ENCODE measurements at regions not wholly inside any gene's neighbourhood (a gene's known extent, or its start where the extent isn't known, plus 50 kb on each side); places are given as distances from the start of the nearest gene placed in this dataset.

GRCh38 chr12:59151243-59151642, 230.9 kb upstream of the LRIG3 start:
- POLR2A ChIA-PET, result no interaction called here
- no peak overlapping the region for H3K4me2 ChIP-seq (ENCODE audit: low read length)
- no peaks in the 10 kb centered on the region for H3K27me3 ChIP-seq (ENCODE audit: insufficient read depth, low read length)
- no peak for TF ChIP-seq CBX3 (IDR thresholded peaks at IDR 0.05; ENCODE audit: low read depth)
- no peak for TF ChIP-seq EGR1 (IDR thresholded peaks at IDR 0.05; ENCODE audit: low read depth)
- no peak for TF ChIP-seq TCF7L2 (IDR thresholded peaks at IDR 0.05; ENCODE audit: borderline replicate concordance, extremely low read depth, insufficient read depth, insufficient read length)
- TF ChIP-seq EZH2phosphoT487 (IDR thresholded peaks at IDR 0.05; ENCODE audit: borderline replicate concordance), result no peak
- TF ChIP-seq YY1 (IDR thresholded peaks at IDR 0.05; ENCODE audit: extremely low read depth, insufficient replicate concordance, low read depth, low read length), result no peak
- TF ChIP-seq ATF3 (IDR thresholded peaks at IDR 0.05), result no peak
- TF ChIP-seq EZH2 (IDR thresholded peaks at IDR 0.05), result no peak
- no peak for TF ChIP-seq ELF1 (IDR thresholded peaks at IDR 0.05; ENCODE audit: borderline replicate concordance, low read depth)
- TF ChIP-seq REST (IDR thresholded peaks at IDR 0.05; ENCODE audit: low read depth), result no peak
- no peak for TF ChIP-seq ZNF274 (IDR thresholded peaks at IDR 0.05; ENCODE audit: low read depth, low read length)
- TF ChIP-seq FOSL1 (IDR thresholded peaks at IDR 0.05; ENCODE audit: low read depth), result no peak
- no peak for TF ChIP-seq SIN3A (IDR thresholded peaks at IDR 0.05; ENCODE audit: low read depth)
- TF ChIP-seq MAX (IDR thresholded peaks at IDR 0.05), result no peak
- TF ChIP-seq SRF (IDR thresholded peaks at IDR 0.05; ENCODE audit: low read depth), result no peak
- no peak for TF ChIP-seq RAD21 (IDR thresholded peaks at IDR 0.05; ENCODE audit: low read depth)
- TF ChIP-seq POLR2AphosphoS5 (IDR thresholded peaks at IDR 0.05; ENCODE audit: low read depth, low read length), result no peak
- no peak overlapping the region for H3K4me3 ChIP-seq (replicated peaks in 1 of 2; ENCODE audit: low read depth in 1 of 2, low read length in 2 of 2)
- no peak overlapping the region for H3K9ac ChIP-seq (ENCODE audit: low read length)
- no peaks in the 10 kb centered on the region for H3K9me3 ChIP-seq (ENCODE audit: control insufficient read depth in 1 of 2, insufficient read depth in 1 of 2, low read depth in 1 of 2, low read length in 2 of 2)
- CTCF ChIA-PET, result interaction anchor here (1.4 to 5.9 kb wide), 5 partner anchors 12 to 611 kb away, joined by 3 to 36 read pairs (median 24); no protein-coding TSS in a partner anchor
- ATAC-seq (no peak), DNase-seq (ENCODE audit: low read depth, low spot score) (no peak)
- no peaks in the 10 kb centered on the region for H3K36me3 ChIP-seq (ENCODE audit: control insufficient read depth in 1 of 2, insufficient read depth in 2 of 2, low read length in 2 of 2)
- intact Hi-C loops (cut with micrococcal nuclease), result loop anchor here (5.0 kb wide), 1 partner anchor 1169 kb away; no protein-coding TSS in a partner anchor
- no peaks in the 10 kb centered on the region for H3K79me2 ChIP-seq (ENCODE audit: insufficient read depth, low read length)
- RAD21 ChIA-PET (ENCODE audit: low non-redundant PET in 1 of 2, low total read pairs in 2 of 2, uncharacterized antibody in 2 of 2, unreplicated experiment in 2 of 2), result no interaction called here
- BruUV-seq (replicated peaks), result no TSS peak
- H2AFZ ChIP-seq (ENCODE audit: low read depth, low read length, poor library complexity, severe bottlenecking), result no peak overlapping the region
- no peak overlapping the region for H3K27ac ChIP-seq (ENCODE audit: low read depth, low read length)
- no peaks in the 10 kb centered on the region for H4K20me1 ChIP-seq (ENCODE audit: insufficient read depth)
- no peaks in the 10 kb centered on the region for H3K9me2 ChIP-seq (ENCODE audit: insufficient read depth)
- no peaks in the 10 kb centered on the region for H3K4me1 ChIP-seq (ENCODE audit: control insufficient read depth in 1 of 2, insufficient read depth in 2 of 2, low read length in 2 of 2)
